A549 (cell line): ENCODE measurements at regions not wholly inside any gene's neighbourhood (a gene's known extent, or its start where the extent isn't known, plus 50 kb on each side); places are given as distances from the start of the nearest gene placed in this dataset.

Experiments used
- MYC ChIP-seq: IDR thresholded peaks from 2 replicates; pipeline ENCODE4 v1.6.1; 2012; ENCODE audit warnings: mild to moderate bottlenecking, inconsistent platforms, low read length, improper control_type of control experiment, borderline replicate concordance
- NR3C1 ChIP-seq: fragments of >200 bp; sonication (Bioruptor Twin); formaldehyde crosslinking; IDR thresholded peaks from 3 replicates; pipeline ENCODE4 v1.6.1; 2017
- POLR2A ChIP-seq: IDR thresholded peaks from 2 replicates; pipeline ENCODE4 v1.6.1; 2012; ENCODE audit warnings: mild to moderate bottlenecking, low read length
- ZC3H11A ChIP-seq: fragments of 450-650 bp; IDR thresholded peaks from 2 replicates; pipeline ENCODE4 v1.6.1; 2014; ENCODE audit warnings: antibody characterized with exemption, mild to moderate bottlenecking
- TF ChIP-seq, protein P1 (sequence below): fragments of >200 bp; sonication (Bioruptor Twin); formaldehyde crosslinking; IDR thresholded peaks from 3 replicates; pipeline ENCODE4 v1.5.1; 2016
- TF ChIP-seq, protein P2 (sequence below): IDR thresholded peaks from 2 replicates; pipeline ENCODE4 v1.6.1; 2012

DNA sequence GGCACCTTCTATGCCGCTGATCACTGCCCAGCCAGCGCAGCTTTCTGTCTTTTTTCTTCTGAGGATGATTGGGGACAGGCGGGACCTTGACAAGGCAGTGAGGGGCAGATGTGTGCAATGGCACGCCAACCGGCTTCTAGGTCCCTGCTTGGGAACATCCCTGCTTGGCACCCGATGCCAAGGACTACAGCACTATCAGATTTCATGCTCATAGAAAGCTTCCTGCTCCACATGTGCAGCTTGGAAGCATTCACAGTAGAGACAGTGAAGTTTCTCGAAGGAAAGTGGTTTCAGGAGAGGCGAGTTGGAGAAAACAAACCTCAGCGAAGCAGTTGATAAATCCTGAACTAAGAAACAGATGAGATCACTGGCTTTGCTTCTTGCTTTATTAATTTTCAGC is 267.5 kb upstream of the HABP2 start:
- TF ChIP-seq, protein P1, sequence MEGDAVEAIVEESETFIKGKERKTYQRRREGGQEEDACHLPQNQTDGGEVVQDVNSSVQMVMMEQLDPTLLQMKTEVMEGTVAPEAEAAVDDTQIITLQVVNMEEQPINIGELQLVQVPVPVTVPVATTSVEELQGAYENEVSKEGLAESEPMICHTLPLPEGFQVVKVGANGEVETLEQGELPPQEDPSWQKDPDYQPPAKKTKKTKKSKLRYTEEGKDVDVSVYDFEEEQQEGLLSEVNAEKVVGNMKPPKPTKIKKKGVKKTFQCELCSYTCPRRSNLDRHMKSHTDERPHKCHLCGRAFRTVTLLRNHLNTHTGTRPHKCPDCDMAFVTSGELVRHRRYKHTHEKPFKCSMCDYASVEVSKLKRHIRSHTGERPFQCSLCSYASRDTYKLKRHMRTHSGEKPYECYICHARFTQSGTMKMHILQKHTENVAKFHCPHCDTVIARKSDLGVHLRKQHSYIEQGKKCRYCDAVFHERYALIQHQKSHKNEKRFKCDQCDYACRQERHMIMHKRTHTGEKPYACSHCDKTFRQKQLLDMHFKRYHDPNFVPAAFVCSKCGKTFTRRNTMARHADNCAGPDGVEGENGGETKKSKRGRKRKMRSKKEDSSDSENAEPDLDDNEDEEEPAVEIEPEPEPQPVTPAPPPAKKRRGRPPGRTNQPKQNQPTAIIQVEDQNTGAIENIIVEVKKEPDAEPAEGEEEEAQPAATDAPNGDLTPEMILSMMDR, result no peak
- TF ChIP-seq POLR2A (no peak), ZC3H11A (no peak), NR3C1 (no peak), MYC (no peak)
- TF ChIP-seq, protein P2, sequence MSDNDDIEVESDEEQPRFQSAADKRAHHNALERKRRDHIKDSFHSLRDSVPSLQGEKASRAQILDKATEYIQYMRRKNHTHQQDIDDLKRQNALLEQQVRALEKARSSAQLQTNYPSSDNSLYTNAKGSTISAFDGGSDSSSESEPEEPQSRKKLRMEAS, result no peak
